ENCODE measurements at regions not wholly inside any gene's neighbourhood (a gene's known extent, or its start where the extent isn't known, plus 50 kb on each side); places are given as distances from the start of the nearest gene placed in this dataset.
A peak's percentile ranks its signal among the peaks of the same experiment; 100 is the strongest.

DNA sequence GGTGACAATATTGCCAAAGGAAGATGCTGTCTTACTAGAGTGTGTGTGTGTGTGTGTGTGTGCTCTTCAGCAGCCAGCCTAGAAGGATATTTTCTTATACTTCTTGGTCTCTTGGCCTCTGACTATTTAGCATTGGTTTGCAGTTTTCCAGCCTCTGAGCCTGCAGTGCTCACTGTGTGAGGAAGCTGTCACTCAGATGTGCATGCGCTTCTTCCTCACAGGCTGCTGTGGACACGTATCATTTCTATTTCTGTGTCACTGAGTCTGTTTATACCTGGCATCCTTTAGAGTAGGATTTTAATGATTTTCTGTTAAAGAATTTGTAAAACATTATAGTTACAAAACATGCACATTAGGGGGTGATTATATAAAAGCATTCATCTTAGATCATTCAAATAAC is 83.3 kb downstream of the ALDH8A1 start:
- FAIRE-seq, result no peak

DNA sequence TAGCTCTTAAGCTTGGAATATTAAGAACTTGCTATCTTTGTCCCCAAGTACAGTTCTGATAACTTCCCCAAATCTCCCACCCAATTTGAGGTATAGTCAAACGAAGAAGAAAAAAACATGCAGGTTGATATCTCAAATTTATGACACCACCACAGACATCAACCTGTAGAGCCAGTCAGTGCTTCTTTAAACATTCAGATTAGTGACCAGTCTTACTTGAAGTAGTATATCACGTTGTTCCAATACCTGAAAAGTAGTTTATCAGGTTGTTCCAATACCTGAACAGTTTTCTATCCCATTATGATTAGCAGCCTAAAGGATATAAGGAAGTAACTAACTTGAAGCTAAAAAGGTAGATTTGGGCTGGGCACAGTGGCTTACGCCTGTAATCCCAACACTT is 85.3 kb downstream of the ALDH8A1 start:
- no peak for FAIRE-seq

DNA sequence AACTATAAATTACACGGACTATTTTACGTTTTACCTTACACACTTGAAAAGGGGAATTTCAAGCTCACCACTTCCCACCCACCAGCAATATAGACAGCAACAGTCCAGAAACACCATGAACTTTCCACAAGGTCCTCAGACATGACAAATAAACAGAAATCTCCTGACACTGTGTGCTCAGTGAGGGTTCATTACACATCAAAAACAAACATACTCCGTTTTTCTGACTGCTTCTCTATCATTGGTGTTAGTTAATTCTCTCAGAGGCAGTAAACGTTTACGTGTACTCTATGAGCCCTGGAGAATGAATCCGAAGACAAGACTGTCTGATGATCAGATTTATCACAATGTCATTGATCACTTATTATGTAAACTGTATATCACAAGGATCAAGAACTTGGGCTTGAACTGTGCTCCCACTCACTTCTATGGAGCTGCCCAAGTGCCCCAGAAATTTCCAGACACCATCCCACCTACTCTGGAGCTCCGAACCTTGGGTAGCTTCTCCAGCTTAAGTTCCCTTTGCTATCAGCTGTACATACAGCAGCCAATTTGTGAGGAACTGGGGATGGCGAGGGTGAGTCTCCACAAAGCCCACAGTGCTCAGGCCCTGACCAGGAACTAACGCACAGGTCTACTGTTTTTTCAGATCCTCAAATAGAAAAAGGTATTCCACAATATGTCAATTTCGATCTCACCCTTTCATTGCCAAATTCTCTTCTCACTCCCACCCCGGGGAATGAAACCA is 86.0 kb downstream of the ALDH8A1 start:
- no peak for FAIRE-seq

DNA sequence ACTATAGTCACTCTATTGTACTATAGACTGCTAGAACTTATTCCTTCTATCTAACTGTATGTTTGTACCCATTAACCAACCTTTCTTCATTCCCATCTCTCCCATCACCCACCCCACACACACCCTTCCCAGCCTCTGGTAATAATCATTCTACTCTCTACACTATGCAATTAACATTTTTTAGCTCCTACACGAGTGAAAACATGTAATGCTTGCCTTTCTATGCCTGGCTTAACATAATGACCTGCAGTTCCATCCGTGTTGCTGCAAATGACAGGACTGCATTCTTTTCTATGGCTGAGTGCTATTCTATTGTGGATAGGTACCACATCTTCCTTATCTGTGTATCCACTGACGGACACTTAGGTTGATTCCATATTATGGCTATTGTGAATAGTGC is 95.5 kb downstream of the ALDH8A1 start:
- no peak for FAIRE-seq

DNA sequence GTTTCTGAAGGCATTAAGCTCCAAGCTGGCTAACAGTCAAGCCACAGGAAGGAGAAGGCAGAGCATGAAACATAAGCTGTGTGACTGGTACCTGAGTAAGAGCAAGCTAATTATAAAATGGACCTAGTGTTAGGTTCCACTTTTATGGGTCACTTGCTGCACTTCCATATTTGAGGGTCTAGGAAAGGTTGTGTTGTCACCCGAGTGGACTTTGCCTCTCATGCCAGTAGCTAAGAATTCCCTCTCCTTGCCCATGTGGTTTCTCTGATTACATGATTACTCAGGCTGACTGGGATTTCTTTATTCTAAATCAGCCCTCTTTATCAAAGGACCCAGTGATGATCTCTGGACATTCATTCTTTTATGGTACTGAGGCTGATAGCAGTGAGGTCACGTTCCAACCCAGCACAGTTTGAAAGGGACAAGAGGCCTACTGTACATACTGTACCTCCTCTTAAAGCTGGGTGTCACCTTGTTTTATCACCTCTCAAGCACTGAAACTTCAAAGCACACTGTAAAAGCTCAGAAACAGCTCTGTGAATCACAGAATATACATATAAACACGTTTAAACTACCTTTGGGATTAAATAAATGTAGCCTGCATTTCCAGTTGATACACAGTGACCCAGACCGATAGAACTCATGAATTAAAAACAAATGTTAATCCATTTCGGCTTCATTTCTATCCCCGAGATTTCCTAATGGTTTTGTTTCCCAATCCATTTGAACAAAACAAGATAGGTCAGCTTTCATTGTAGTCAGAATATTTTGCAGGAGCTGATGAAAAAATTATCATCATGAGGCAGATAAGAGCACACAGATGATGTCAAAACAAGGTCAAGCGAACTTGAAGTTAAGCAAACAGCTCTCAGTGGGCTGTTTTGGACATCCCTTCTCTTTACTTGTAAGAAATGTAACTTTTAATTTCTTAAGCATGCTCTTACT is 96.5 kb downstream of the ALDH8A1 start:
- peak; percentile 72 for FAIRE-seq

DNA sequence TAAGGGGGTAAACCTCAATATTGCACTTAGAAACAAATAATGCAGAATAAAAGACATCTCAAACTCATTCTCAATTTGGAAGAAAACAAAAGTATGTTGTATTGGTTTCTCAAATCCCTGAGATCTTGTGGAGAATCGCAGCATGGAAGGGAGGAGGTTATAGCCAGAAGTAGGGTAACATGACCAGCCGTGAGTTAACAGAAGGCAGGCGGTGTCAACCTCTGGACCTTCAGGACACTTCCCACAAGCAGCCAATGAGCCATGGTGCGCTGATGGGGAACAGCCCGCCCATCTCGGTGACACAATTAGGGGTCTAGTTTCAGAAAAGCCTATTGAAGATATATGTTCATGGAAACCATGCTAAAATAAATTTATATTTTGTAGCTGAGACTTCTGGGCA is 98.4 kb downstream of the ALDH8A1 start:
- FAIRE-seq, result no peak

DNA sequence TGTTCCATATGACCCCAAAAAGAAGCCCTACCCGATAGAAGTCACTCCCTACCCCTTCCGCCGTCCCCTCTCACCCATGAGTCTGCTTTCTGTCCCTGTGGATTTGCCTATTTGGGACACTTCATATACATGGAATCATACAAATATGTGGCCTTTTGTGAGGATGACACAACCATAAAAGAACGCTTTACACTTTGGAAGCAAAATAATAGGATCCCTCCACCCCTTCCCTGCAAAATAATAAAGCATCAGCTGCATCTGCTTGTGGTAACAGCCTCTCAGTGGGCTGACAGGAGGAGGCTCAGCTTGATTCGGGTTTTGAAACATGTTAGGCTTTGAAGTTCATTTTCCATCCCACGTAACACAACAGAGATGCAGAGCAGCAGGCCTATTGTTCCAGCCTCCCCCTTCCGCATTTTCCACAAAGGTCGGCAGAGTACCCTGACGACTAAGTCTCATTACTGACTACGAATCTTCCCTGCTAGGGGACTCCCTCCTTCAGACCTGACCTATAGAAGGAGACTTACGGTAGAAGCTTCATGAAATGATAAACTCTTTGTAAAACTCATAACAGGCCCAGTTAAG is 99.1 kb downstream of the ALDH8A1 start:
- no peak for FAIRE-seq

DNA sequence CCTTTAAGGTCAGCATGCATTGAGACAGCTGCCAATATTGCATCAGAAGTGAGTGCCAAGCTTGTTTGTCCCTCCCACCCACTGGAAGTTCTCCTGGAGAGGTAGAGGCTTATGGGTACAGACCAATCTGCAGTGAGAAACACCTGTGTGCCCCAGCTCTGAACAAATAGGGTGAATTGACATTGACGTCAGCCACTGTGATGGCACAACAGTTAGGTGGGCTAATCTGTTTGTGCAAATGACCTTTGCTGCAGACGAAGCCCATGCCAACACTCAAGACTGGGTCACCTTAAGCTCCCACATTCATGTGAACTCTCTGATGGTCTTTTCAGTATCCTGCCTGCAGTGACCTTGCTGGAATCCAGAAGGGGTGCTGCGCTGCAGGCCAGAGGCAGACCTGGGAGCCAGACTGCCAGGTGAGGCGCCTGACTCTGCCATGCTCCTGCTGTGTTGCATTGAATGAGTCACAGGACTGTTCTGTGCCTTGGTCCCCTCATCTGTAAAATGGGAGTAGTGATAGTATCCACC is 99.9 kb downstream of the ALDH8A1 start:
- no peak for FAIRE-seq

DNA sequence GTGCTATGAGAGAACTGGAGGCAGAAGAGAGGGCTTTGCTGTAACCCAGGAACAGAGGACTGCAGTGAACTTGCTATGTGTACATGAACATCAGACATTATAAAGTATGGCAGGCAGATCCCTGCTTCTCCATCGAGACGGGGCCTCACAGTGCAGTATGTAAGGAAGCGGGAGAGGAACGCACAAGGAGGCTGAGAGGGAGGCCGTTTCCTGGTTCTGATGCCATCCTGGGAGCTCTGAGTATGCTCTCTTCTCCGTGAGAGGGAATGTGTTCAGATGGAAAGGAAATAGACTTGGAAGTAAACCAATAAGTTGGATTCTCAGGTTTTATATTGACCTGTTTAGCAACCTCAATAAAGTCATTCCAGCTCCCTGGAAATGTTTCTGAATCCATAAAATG is 101.8 kb downstream of the ALDH8A1 start:
- no peak for FAIRE-seq

DNA sequence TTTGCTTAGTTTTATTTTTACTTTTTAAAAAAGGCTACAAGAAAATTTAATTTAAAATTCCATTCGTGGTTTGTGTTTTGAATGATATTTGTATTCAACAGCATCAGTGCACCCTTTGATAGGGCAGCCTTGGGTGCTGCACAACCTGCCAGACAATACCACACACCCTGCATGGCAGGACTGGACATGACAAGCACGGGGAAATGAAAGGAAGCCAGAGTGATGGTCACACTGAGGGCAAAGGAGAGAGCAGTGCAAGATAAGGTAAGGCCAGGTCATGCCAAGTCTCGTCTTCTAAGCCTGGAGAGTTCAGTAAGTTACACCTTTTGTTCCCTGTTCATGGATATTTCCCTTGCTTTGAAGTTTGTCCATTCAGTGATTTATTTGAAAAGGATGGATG is 103.0 kb downstream of the ALDH8A1 start:
- FAIRE-seq, result no peak

DNA sequence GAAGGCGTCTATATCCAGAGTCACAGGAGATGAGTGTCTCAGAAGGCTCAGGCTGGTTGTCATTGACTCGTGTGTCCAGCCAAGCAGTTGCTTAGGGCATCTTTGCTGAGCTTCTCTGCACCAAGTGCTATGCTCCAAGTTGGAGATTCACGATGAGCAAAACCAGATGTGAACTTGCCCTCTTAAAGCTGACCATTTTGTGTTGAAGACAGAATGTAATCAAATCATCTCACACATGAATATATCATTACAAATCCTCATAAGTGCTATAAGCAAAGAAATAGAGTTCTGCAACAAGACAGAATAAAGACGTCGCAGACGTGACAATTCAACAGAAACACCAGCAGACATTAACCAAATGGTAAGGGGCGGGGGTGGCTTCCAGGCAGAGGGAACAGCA is 103.9 kb downstream of the ALDH8A1 start:
- FAIRE-seq, result no peak

DNA sequence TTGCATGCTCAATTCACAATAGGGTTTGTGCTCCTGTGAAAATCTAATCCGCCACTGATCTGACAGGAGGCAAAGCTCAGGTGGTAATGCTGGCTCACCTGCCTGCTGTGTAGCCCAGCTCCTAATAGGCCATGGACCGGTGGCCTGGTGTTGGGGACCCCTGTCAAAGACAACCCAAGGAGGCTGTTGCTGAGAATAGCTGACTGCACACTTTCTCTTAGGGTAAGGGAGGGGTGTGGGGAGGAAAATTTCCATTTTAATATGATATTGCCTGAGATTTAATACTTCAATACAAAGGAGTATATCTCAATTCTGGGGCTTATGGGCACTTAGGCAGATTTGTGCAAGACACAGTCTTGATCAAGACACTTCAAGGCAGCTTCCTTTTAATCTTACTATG is 105.8 kb downstream of the ALDH8A1 start:
- FAIRE-seq, result no peak

DNA sequence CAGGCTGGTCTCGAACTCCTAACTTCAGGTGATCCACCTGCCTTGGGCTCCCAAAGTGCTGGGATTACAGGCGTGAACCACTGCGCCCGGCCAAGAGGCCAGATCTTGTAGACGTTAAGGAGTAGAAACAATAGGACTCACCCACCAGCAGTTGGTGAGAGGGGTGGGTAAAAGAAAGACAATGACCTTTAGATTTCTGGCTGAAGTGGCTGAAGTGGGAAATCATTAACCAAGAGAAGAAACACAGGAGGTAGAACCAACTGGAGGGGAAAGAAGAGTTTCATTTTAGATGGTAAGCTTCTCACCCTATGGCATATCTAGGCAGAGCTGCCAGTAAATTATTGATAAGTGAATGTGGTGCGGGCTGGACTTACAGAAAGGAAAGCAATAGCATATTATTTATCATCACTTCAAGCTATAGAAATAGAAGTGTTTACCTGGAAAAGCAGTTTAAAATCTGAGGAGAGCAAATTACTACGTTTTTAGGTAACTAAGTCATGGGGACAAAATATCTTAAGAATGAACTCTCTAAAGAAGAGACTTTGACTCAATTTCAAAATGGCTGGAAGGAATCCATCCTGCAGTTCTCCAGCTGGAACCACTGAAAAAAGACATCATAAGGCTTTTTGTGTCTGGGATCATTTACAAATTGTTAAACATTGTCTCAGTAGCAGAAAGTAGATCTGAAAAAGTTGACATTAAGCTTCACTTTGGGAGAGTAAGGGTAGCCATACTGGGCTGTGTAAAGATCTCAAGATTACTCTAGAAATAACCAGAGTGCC is 109.6 kb downstream of the ALDH8A1 start:
- FAIRE-seq, result no peak

DNA sequence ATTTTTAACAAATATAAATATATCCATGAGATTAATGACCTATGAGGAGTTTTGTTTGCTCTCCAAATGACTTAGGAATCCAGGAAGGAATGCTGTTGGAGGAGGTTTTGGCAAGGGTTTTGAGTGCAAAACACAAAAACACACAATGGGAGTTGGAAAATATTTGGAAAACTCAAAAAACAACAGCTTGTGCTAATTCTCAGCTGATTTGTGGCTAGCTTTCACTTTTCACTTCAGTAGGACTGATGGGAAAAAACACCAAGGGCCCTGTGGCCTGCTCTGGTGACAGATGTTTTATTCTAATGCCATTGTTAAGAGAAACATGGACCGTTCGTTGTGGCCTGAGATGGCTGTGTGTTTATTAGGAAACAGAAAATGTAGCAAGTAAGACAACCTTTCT is 113.9 kb downstream of the ALDH8A1 start:
- FAIRE-seq, result no peak

DNA sequence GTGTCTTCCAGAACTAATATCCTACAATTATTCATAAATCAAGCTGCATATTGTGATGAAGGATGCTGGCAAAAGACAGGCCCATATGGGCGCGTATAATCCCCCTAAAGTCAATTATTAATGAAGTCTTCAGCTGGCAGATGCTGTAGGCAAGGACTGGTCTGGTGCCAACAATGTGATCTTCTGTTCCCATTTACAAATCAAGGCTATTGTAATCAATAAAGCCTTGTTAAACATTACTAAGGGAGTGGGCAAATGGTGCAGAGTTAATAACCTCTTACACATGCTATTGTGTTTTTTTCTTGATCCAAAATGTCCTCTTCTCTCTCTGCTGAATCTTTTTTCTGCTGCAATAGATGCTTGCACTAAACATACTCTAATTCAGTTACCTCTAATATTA is 119.0 kb downstream of the ALDH8A1 start:
- FAIRE-seq, result no peak

DNA sequence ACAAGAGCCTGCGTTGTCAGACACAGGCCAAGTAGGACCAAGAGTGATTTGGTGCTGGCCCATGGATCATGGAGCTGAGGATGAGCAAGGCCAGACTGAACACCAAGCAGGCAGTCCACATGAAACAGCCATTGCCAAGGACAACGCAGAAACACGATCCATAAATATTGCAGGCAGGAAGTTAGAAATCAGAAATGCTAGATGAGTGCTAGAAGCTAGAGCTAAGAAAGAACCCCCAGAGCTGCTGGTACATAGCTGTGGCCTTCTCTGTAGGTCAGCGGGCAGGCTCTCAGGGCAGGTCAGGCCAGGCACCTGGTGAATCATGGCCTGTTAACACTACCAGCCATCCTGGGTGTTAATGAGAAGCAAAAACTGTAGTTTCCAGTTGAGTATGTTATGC is 119.7 kb downstream of the ALDH8A1 start:
- FAIRE-seq, result no peak

DNA sequence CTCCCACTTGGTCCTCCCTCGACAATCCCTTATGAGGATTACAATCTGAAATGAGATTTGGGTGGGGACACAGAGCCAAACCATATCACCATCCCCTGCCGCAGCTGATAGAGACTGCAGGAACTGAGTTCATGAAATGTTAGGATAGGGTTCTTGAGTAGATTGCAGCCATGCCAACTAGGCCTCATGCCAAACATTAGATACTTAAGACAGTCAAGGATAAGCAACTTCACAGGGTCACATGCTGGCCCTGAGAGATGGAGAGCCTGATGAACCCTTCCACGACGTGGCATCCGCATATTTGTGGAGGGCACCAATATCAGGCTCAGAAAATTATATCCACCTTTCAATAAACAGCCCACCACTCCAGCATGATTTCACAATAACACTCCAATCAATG is 121.3 kb downstream of the ALDH8A1 start:
- no peak for FAIRE-seq

DNA sequence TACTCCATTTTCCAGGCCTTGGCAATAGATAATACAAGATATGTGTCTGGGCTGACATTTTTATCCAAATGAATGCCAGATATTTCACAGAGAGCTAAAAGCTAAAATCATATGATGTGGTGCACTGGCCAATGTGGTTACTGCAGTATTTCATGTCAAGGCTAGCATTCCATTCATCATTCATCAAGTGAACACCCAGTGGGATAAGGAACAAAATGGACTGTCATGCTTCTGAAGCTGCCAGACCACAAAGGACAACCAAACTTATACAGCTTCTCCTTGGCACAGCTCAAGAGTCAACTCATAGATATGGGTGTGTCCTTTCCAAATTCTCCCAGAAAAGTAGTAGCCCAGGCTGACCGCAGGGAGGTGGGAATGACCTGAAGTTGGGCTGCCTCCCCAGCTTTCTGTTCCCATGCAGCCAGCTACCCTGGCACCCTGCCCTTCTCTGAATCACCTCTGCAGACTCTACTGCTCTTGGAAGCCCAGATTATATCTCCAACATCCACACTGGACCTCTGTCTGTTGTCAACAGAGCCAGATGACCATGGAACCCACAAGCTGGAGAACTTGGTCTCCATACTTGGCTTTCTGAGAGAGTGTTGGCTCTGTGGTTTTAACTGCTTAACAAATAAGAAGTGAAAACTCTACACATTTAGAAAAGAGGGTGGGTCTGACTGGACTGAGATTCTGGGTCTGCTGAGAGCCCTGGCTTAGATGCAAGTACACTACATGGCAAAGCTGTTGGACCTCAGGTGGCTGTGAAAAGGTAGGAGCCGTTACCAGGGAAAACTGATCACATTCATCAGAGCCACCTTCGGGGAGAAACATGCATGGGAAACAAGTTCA is 122.8 kb downstream of the ALDH8A1 start:
- no peak for FAIRE-seq

DNA sequence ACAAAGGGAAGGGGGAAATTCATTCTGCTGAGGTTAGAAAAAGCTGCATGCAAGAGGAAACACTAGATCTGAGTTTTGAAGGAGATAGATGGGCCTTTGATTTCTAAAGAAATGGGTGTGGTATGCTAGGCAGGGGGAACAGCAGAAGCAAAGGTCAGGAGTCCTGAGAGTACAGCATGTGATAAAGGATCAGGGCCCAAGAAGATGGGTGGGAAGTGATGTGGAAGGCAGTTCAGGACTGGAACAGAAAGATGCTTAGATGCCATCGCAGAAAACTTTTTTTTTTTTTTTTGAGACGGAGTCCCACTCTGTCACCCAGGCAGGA is 126.2 kb downstream of the ALDH8A1 start:
- no peak for FAIRE-seq

DNA sequence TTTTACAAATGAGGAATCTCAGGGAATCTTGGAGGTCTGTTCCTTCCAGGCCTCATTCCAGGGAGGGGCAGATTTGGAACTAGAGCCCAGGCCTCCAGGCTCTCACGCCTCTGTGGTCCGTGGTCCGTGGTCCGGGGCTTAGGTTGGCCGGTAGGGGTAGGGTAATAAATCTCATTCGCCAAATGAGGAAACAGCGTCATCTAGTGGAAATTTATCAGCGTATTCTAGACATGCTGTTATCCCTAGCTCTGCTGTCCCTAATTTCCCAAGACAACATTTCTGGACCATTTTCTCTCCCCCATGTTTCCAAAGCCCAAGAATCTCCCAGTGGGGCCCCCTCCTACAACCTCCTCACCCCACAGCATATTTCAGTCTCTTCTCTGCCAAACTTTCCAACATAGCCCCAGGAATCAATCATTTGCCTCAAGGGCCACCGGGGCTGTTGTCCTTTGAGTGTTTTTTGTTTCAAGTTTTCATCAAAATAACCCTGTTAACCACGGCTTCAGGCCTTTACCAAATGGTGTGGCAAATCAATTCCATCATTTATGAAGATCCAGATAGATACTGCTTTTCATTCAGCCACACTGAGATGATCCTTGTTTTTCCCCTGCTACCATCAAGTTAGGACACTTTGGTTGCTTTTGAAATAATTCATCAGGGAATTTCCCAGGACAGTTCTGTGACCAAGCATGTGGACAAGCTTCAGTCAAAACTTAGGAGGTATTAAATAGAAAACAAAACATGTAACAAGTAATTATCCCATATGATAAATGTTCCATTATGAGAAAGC is 126.8 kb downstream of the ALDH8A1 start:
- FAIRE-seq, result no peak

Data from colon (tissue), 2 donors.